Parathyroid adenoma (tissue), 2 donors: ENCODE measurements at regions not wholly inside any gene's neighbourhood (a gene's known extent, or its start where the extent isn't known, plus 50 kb on each side); places are given as distances from the start of the nearest gene placed in this dataset.

Experiments used
- H2AFZ ChIP-seq: fragments of 300-600 bp; sonication (generic); one replicate; pipeline ENCODE4 v1.7.0; 2017; ENCODE audit warnings: antibody characterized with exemption, mild to moderate bottlenecking
- H3K27ac ChIP-seq: fragments of 300-600 bp; sonication (generic); one replicate; pipeline ENCODE4 v1.7.0; 2017
- H3K27me3 ChIP-seq: fragments of 300-600 bp; sonication (generic); one replicate; pipeline ENCODE4 v1.7.0; 2017; ENCODE audit warnings: low read length; ENCODE audit not compliant: control insufficient read depth, insufficient read depth
- H3K36me3 ChIP-seq: fragments of 300-600 bp; sonication (generic); one replicate; pipeline ENCODE4 v1.7.0; 2017; ENCODE audit warnings: low read length; ENCODE audit not compliant: control insufficient read depth, insufficient read depth
- H3K4me1 ChIP-seq: fragments of 300-600 bp; sonication (generic); one replicate; pipeline ENCODE4 v1.7.0; 2017; ENCODE audit warnings: control low read depth
- H3K4me2 ChIP-seq: fragments of 300-600 bp; sonication (generic); one replicate; pipeline ENCODE4 v1.7.0; 2017; ENCODE audit warnings: low read length
- H3K4me3 ChIP-seq: fragments of 300-600 bp; sonication (generic); one replicate; pipeline ENCODE4 v1.7.0; 2017; ENCODE audit warnings: low read depth, low read length
- H3K79me2 ChIP-seq: fragments of 300-600 bp; sonication (generic); one replicate; pipeline ENCODE4 v1.7.0; 2017; ENCODE audit warnings: control low read depth
- H3K9ac ChIP-seq: fragments of 300-600 bp; sonication (generic); one replicate; pipeline ENCODE4 v1.7.0; 2017; ENCODE audit warnings: mild to moderate bottlenecking
- H3K9me3 ChIP-seq: fragments of 300-600 bp; sonication (generic); one replicate; pipeline ENCODE4 v1.7.0; 2017; ENCODE audit warnings: low read length; ENCODE audit not compliant: control insufficient read depth
- TF ChIP-seq, protein P1 (sequence below): fragments of 300-600 bp; sonication (generic); IDR thresholded peaks from one replicate; pipeline ENCODE4 v1.7.0; 2017; ENCODE audit warnings: antibody characterized with exemption, mild to moderate bottlenecking
- donor health status: primary hyperparathyroidism.

- no peaks in the 10 kb centered on the region for H3K4me1 ChIP-seq
- H3K4me3 ChIP-seq: no peak overlapping the region
- H3K27me3 ChIP-seq: no peaks in the 10 kb centered on the region
- no peak overlapping the region for H2AFZ ChIP-seq
- no peak overlapping the region for H3K9ac ChIP-seq
- H3K27ac ChIP-seq: no peak overlapping the region
- no peaks in the 10 kb centered on the region for H3K36me3 ChIP-seq
- no peaks in the 10 kb centered on the region for H3K79me2 ChIP-seq
- no peaks in the 10 kb centered on the region for H3K9me3 ChIP-seq
- TF ChIP-seq, protein P1, sequence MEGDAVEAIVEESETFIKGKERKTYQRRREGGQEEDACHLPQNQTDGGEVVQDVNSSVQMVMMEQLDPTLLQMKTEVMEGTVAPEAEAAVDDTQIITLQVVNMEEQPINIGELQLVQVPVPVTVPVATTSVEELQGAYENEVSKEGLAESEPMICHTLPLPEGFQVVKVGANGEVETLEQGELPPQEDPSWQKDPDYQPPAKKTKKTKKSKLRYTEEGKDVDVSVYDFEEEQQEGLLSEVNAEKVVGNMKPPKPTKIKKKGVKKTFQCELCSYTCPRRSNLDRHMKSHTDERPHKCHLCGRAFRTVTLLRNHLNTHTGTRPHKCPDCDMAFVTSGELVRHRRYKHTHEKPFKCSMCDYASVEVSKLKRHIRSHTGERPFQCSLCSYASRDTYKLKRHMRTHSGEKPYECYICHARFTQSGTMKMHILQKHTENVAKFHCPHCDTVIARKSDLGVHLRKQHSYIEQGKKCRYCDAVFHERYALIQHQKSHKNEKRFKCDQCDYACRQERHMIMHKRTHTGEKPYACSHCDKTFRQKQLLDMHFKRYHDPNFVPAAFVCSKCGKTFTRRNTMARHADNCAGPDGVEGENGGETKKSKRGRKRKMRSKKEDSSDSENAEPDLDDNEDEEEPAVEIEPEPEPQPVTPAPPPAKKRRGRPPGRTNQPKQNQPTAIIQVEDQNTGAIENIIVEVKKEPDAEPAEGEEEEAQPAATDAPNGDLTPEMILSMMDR: no peak
- no peak overlapping the region for H3K4me2 ChIP-seq
Observed at GRCh38 chr14:71193663-71194062, 286.4 kb downstream of the PCNX1 start.

DNA sequence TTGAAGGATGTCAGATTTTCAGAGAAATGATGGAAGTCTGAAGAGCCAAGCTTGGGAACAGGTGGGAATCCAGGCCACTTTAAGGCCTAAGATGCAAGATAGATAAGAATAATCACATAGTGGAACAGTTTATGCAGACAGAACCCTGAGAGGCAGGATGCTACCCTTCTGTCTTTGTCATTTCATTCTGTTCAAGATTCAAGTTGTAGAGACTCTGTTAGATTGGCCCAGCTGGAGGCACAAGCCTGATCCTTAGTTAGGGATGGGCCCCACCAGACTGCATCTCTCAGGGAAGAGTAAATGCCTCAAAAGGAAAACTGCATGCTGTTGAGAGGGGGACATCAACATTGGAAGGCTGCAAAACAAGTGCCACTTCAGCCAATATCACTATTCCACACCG lies 287.0 kb downstream of the PCNX1 start:
- H3K9ac ChIP-seq: no peak overlapping the region
- no peaks in the 10 kb centered on the region for H3K36me3 ChIP-seq
- H3K4me1 ChIP-seq: no peaks in the 10 kb centered on the region
- no peak overlapping the region for H3K4me2 ChIP-seq
- no peak overlapping the region for H2AFZ ChIP-seq
- no peaks in the 10 kb centered on the region for H3K27me3 ChIP-seq
- H3K27ac ChIP-seq: no peak overlapping the region
- no peaks in the 10 kb centered on the region for H3K79me2 ChIP-seq
- TF ChIP-seq, protein P1: no peak
- H3K9me3 ChIP-seq: no peaks in the 10 kb centered on the region
- H3K4me3 ChIP-seq: no peak overlapping the region

DNA sequence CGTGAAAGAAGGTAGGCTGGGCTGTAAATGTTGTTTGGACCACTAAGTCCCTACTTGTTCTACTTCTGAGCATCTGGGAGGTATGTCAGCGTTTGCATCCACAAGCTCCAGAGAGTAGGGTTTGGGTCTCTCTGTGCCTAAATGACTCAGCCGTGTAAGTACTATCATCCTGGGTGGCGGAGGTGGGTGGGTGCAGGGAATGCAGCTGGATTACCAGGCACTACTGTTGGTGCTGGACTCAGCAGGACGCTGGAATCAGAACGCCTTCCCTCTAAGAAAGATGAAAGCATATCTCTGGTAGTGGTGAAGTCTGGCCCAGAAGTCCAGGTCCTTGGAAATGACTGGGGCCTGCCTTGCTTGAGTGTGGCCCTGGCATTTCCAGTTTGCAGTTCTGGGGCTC lies 289.7 kb downstream of the PCNX1 start:
- Histone ChIP-seq H3K4me3 (no peak overlapping the region), H3K27me3 (no peaks in the 10 kb centered on the region), H3K9ac (no peak overlapping the region), H3K79me2 (no peaks in the 10 kb centered on the region), H2AFZ (no peak overlapping the region), H3K4me2 (no peak overlapping the region), H3K36me3 (no peaks in the 10 kb centered on the region), H3K27ac (no peak overlapping the region), H3K9me3 (no peaks in the 10 kb centered on the region), H3K4me1 (no peaks in the 10 kb centered on the region)
- TF ChIP-seq, protein P1: no peak

DNA sequence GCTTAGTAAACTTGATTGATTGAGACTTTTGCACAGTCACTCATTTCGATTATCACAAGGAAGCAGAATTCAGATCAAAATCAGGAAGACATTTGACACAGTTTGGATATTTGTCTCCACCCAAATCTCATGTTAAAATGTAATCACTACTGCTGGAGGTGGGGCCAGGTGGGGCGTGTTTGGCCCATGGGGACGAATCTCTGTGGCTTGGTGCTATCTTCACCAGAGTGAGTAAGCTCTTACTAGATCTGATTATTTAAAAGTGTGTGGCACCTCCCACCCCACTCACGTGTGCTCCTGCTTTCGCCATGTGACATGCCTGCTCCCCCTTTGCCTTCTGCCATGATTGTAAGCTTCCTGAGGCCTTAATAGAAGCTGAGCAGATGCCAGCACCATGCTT lies 291.4 kb downstream of the PCNX1 start:
- Histone ChIP-seq H3K27me3 (no peaks in the 10 kb centered on the region), H3K36me3 (no peaks in the 10 kb centered on the region), H3K9ac (no peak overlapping the region), H3K4me3 (no peak overlapping the region), H3K4me2 (no peak overlapping the region), H3K9me3 (no peaks in the 10 kb centered on the region), H3K79me2 (no peaks in the 10 kb centered on the region), H3K27ac (no peak overlapping the region), H2AFZ (no peak overlapping the region), H3K4me1 (no peaks in the 10 kb centered on the region)
- TF ChIP-seq, protein P1: no peak

GRCh38 chr14:71201840-71202239 lies 294.6 kb downstream of the PCNX1 start:
- H2AFZ ChIP-seq: no peak overlapping the region
- H3K27me3 ChIP-seq: no peaks in the 10 kb centered on the region
- no peaks in the 10 kb centered on the region for H3K36me3 ChIP-seq
- H3K79me2 ChIP-seq: no peaks in the 10 kb centered on the region
- no peaks in the 10 kb centered on the region for H3K4me1 ChIP-seq
- no peak overlapping the region for H3K4me2 ChIP-seq
- H3K27ac ChIP-seq: no peak overlapping the region
- no peak overlapping the region for H3K4me3 ChIP-seq
- TF ChIP-seq, protein P1: no peak
- H3K9ac ChIP-seq: no peak overlapping the region
- H3K9me3 ChIP-seq: no peaks in the 10 kb centered on the region
